ENCODE measurements at regions not wholly inside any gene's neighbourhood (a gene's known extent, or its start where the extent isn't known, plus 50 kb on each side); places are given as distances from the start of the nearest gene placed in this dataset.

DNA sequence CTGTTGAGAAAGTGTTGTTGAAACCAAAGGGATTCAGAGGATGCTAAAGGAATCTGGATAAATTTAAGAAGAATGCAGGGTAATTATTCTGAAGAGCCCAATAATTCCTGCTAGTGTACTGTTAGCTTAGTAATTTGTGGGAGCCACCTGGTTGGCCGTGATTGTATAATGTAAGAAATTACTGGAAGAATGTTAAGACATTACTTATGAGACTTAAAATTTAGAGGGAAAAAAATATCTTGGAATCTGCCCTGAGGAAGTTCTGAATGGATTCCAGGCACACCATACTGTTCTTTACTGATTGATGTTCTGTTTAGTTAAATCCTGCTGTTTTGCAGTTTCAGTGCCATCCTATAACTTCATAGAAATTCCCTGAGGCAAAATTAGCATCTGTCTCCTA is 155.0 kb upstream of the RHOBTB1 start:
- H3K4ac ChIP-seq (ENCODE audit: low read depth, low read length) = no peak overlapping the region
- no peak overlapping the region for H3K18ac ChIP-seq (ENCODE audit: low read length)
- H4K8ac ChIP-seq (ENCODE audit: low read depth, low read length) = no peak overlapping the region
- DNase-seq = no peak
- no peak overlapping the region for H4K91ac ChIP-seq (ENCODE audit: low read depth, low read length)
- H3K27me3 ChIP-seq (ENCODE audit: insufficient read depth, low read length) = no peaks in the 10 kb centered on the region
- no peak overlapping the region for H3K4me2 ChIP-seq (ENCODE audit: low read length)
- no peak overlapping the region for H3K4me3 ChIP-seq (ENCODE audit: low read depth, low read length)
- no peaks in the 10 kb centered on the region for H3K36me3 ChIP-seq (ENCODE audit: control insufficient read depth in 1 of 2, insufficient read depth in 2 of 2, low read length in 2 of 2)
- no peak overlapping the region for H4K12ac ChIP-seq (ENCODE audit: low read depth, low read length)
- no peak overlapping the region for H2BK12ac ChIP-seq (ENCODE audit: low read length)
- H3K23ac ChIP-seq (ENCODE audit: low read length) = no peak overlapping the region
- no peaks in the 10 kb centered on the region for H3K79me1 ChIP-seq (ENCODE audit: low read length)
- no peak overlapping the region for H3K14ac ChIP-seq (ENCODE audit: low read length)
- no peak overlapping the region for H3K27ac ChIP-seq (ENCODE audit: low read depth, low read length)
- no CpG with 5 or more reads among the region's 1 CpG for WGBS (ENCODE audit: extremely low coverage, insufficient coverage, insufficient read length)
- H3K9ac ChIP-seq (ENCODE audit: low read length) = no peak overlapping the region
- H3K9me3 ChIP-seq (ENCODE audit: insufficient read depth, low read depth, low read length) = no peaks in the 10 kb centered on the region
- H2AK5ac ChIP-seq (ENCODE audit: low read length) = no peak overlapping the region
- H2BK5ac ChIP-seq (ENCODE audit: low read depth, low read length, poor library complexity) = no peak overlapping the region
- H3K4me1 ChIP-seq (ENCODE audit: control insufficient read depth in 1 of 2, insufficient read depth in 2 of 2, low read length in 2 of 2) = no peaks in the 10 kb centered on the region
- H3K79me2 ChIP-seq (ENCODE audit: control insufficient read depth, insufficient read depth, low read length, poor library complexity) = no peaks in the 10 kb centered on the region
- no peak overlapping the region for H2BK120ac ChIP-seq (ENCODE audit: insufficient read depth, low read length, poor library complexity)
- H2AFZ ChIP-seq (ENCODE audit: insufficient read depth, low read length, poor library complexity) = no peak overlapping the region

DNA sequence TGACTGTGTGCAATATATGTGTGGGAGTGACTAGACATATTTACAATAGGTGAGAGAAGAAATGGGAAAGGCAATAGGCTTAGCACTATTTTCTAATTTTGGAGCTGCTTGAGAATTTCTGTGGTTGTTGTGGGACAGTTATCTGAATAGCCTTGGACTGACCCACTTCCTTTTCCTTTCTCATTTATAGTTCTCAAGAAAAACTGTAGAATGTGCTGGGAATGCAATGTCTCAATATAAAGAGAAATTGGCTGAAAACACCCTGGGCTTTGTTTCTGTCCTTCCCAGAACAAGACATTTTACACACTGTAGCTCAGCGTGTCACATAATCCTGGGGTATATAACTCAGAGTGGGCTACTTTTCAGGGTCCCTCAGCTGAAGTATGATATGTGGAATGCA is 153.0 kb upstream of the RHOBTB1 start:
- Histone ChIP-seq H3K23ac (ENCODE audit: low read length) (no peak overlapping the region), H4K12ac (ENCODE audit: low read depth, low read length) (no peak overlapping the region), H2BK5ac (ENCODE audit: low read depth, low read length, poor library complexity) (no peak overlapping the region), H3K18ac (ENCODE audit: low read length) (no peak overlapping the region), H4K91ac (ENCODE audit: low read depth, low read length) (no peak overlapping the region), H3K9ac (ENCODE audit: low read length) (no peak overlapping the region), H2AFZ (ENCODE audit: insufficient read depth, low read length, poor library complexity) (no peak overlapping the region), H2BK120ac (ENCODE audit: insufficient read depth, low read length, poor library complexity) (no peak overlapping the region), H3K79me1 (ENCODE audit: low read length) (no peaks in the 10 kb centered on the region), H3K4ac (ENCODE audit: low read depth, low read length) (no peak overlapping the region), H3K36me3 (ENCODE audit: control insufficient read depth in 1 of 2, insufficient read depth in 2 of 2, low read length in 2 of 2) (no peaks in the 10 kb centered on the region), H3K27me3 (ENCODE audit: insufficient read depth, low read length) (no peaks in the 10 kb centered on the region), H3K27ac (ENCODE audit: low read depth, low read length) (no peak overlapping the region), H4K8ac (ENCODE audit: low read depth, low read length) (no peak overlapping the region), H3K79me2 (ENCODE audit: control insufficient read depth, insufficient read depth, low read length, poor library complexity) (no peaks in the 10 kb centered on the region), H2AK5ac (ENCODE audit: low read length) (no peak overlapping the region), H3K9me3 (ENCODE audit: insufficient read depth, low read depth, low read length) (no peaks in the 10 kb centered on the region), H3K4me1 (ENCODE audit: control insufficient read depth in 1 of 2, insufficient read depth in 2 of 2, low read length in 2 of 2) (no peaks in the 10 kb centered on the region), H2BK12ac (ENCODE audit: low read length) (no peak overlapping the region), H3K14ac (ENCODE audit: low read length) (no peak overlapping the region), H3K4me3 (ENCODE audit: low read depth, low read length) (no peak overlapping the region), H3K4me2 (ENCODE audit: low read length) (no peak overlapping the region)
- WGBS (ENCODE audit: extremely low coverage, insufficient coverage, insufficient read length) = no CpG with 5 or more reads among the region's 1 CpG
- no peak for DNase-seq

DNA sequence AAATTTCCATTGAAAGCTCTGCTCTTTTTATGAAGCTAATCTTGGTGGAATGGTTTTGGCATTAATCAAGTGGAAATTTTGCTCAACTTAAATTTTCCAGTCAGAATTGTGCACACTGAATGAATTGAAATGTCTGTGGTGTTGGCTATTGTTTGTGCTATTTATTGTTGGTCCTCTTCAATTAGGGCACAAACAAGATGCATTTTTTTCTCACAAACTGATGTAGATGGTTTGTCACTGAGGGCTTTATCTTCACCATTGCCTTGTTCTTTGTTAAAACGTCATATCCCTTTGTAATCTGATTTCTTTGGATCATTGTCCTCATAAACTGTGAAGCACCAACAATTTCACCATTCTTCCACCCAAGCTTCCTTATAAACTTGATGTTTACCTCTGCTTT is 152.1 kb upstream of the RHOBTB1 start:
- no peaks in the 10 kb centered on the region for H3K9me3 ChIP-seq (ENCODE audit: insufficient read depth, low read depth, low read length)
- H3K4ac ChIP-seq (ENCODE audit: low read depth, low read length) = no peak overlapping the region
- H3K14ac ChIP-seq (ENCODE audit: low read length) = no peak overlapping the region
- no peak overlapping the region for H4K12ac ChIP-seq (ENCODE audit: low read depth, low read length)
- no peaks in the 10 kb centered on the region for H3K4me1 ChIP-seq (ENCODE audit: control insufficient read depth in 1 of 2, insufficient read depth in 2 of 2, low read length in 2 of 2)
- no peak overlapping the region for H2AK5ac ChIP-seq (ENCODE audit: low read length)
- no peak overlapping the region for H3K18ac ChIP-seq (ENCODE audit: low read length)
- no peaks in the 10 kb centered on the region for H3K79me1 ChIP-seq (ENCODE audit: low read length)
- H3K27ac ChIP-seq (ENCODE audit: low read depth, low read length) = no peak overlapping the region
- no peak overlapping the region for H2AFZ ChIP-seq (ENCODE audit: insufficient read depth, low read length, poor library complexity)
- no peak overlapping the region for H4K8ac ChIP-seq (ENCODE audit: low read depth, low read length)
- no peaks in the 10 kb centered on the region for H3K79me2 ChIP-seq (ENCODE audit: control insufficient read depth, insufficient read depth, low read length, poor library complexity)
- no peaks in the 10 kb centered on the region for H3K36me3 ChIP-seq (ENCODE audit: control insufficient read depth in 1 of 2, insufficient read depth in 2 of 2, low read length in 2 of 2)
- H2BK12ac ChIP-seq (ENCODE audit: low read length) = no peak overlapping the region
- no peak overlapping the region for H2BK120ac ChIP-seq (ENCODE audit: insufficient read depth, low read length, poor library complexity)
- H4K91ac ChIP-seq (ENCODE audit: low read depth, low read length) = no peak overlapping the region
- no peak overlapping the region for H3K23ac ChIP-seq (ENCODE audit: low read length)
- no peak overlapping the region for H3K4me3 ChIP-seq (ENCODE audit: low read depth, low read length)
- no peak for DNase-seq
- no peaks in the 10 kb centered on the region for H3K27me3 ChIP-seq (ENCODE audit: insufficient read depth, low read length)
- no peak overlapping the region for H2BK5ac ChIP-seq (ENCODE audit: low read depth, low read length, poor library complexity)
- no CpG with 5 or more reads among the region's 1 CpG for WGBS (ENCODE audit: extremely low coverage, insufficient coverage, insufficient read length)
- no peak overlapping the region for H3K9ac ChIP-seq (ENCODE audit: low read length)
- no peak overlapping the region for H3K4me2 ChIP-seq (ENCODE audit: low read length)

GRCh38 chr10:61091531-61091930 is 147.5 kb upstream of the RHOBTB1 start:
- Histone ChIP-seq H3K14ac (ENCODE audit: low read length) (no peak overlapping the region), H4K91ac (ENCODE audit: low read depth, low read length) (no peak overlapping the region), H3K36me3 (ENCODE audit: control insufficient read depth in 1 of 2, insufficient read depth in 2 of 2, low read length in 2 of 2) (no peaks in the 10 kb centered on the region), H3K9ac (ENCODE audit: low read length) (no peak overlapping the region), H3K4ac (ENCODE audit: low read depth, low read length) (no peak overlapping the region), H3K18ac (ENCODE audit: low read length) (no peak overlapping the region), H3K4me1 (ENCODE audit: control insufficient read depth in 1 of 2, insufficient read depth in 2 of 2, low read length in 2 of 2) (no peaks in the 10 kb centered on the region), H3K79me2 (ENCODE audit: control insufficient read depth, insufficient read depth, low read length, poor library complexity) (no peaks in the 10 kb centered on the region), H3K27me3 (ENCODE audit: insufficient read depth, low read length) (no peaks in the 10 kb centered on the region), H3K23ac (ENCODE audit: low read length) (no peak overlapping the region), H3K4me2 (ENCODE audit: low read length) (no peak overlapping the region), H2AK5ac (ENCODE audit: low read length) (no peak overlapping the region), H4K8ac (ENCODE audit: low read depth, low read length) (no peak overlapping the region), H3K9me3 (ENCODE audit: insufficient read depth, low read depth, low read length) (no peaks in the 10 kb centered on the region), H4K12ac (ENCODE audit: low read depth, low read length) (no peak overlapping the region), H2BK120ac (ENCODE audit: insufficient read depth, low read length, poor library complexity) (no peak overlapping the region), H2AFZ (ENCODE audit: insufficient read depth, low read length, poor library complexity) (no peak overlapping the region), H3K79me1 (ENCODE audit: low read length) (no peaks in the 10 kb centered on the region), H3K4me3 (ENCODE audit: low read depth, low read length) (no peak overlapping the region), H2BK12ac (ENCODE audit: low read length) (no peak overlapping the region), H2BK5ac (ENCODE audit: low read depth, low read length, poor library complexity) (no peak overlapping the region), H3K27ac (ENCODE audit: low read depth, low read length) (no peak overlapping the region)
- DNase-seq = no peak
- WGBS (ENCODE audit: extremely low coverage, insufficient coverage, insufficient read length) = no CpG with 5 or more reads among the region's 1 CpG

Data from trophoblast cell (in vitro differentiated cells and primary cell).